K562 (cell line): ENCODE measurements at regions not wholly inside any gene's neighbourhood (a gene's known extent, or its start where the extent isn't known, plus 50 kb on each side); places are given as distances from the start of the nearest gene placed in this dataset.

Source experiments
- ATAC-seq: fragments of 200-7000 bp; cut with Tn5 transposase; 3 replicates; pipeline ENCODE4 v1.9.1; 2020; ENCODE audit warnings: moderate library complexity
- BruUV-seq: library from RNA; stranded (reverse); fragments of 400-500 nt; replicated peaks from 2 replicates; lab custom pipeline; 2021; lab: Mats Ljungman, UMichigan
- CTCF ChIA-PET: fragments of 300-600 bp; formaldehyde crosslinking; extraction: SDS; loops from one replicate; lab custom pipeline; 2021; ENCODE audit warnings: low intra/inter-chr PET ratio; lab: Yijun Ruan, JAX
- POLR2A ChIA-PET: fragments of 300-600, 350-650 bp; sonication (Branson Sonifier 250); formaldehyde crosslinking; extraction: SDS; loops from one replicate; lab custom pipeline; 2021; ENCODE audit warnings: antibody characterized with exemption, inconsistent platforms; lab: Yijun Ruan, JAX
- DNase-seq, 4 experiments: peaks; one replicate each; pipeline versions ENCODE4 v3.0.0 to v3.0.0-alpha.2; 2011 to 2018; ENCODE audit warnings: low spot score in 3 of 4, mixed read lengths in 3 of 4; ENCODE audit errors: extremely low read depth in 1 of 4
- FAIRE-seq: peaks from 2 replicates; lab custom pipeline; 2011; peaks lifted over from hg19 to GRCh38; lab: Jason Lieb, UNC
- H2AFZ ChIP-seq: 2 replicates; pipeline ENCODE4 v1.6.0; 2011; ENCODE audit warnings: low read depth, low read length, control low read depth, inconsistent platforms
- H3K27ac ChIP-seq: fragments of 200-600 bp; 3 replicates; pipeline ENCODE4 v1.8.0; 2011; ENCODE audit warnings: low read depth, mild to moderate bottlenecking, control low read depth, inconsistent platforms, low read length, moderate library complexity, mixed read lengths; ENCODE audit errors: extremely low read depth
- H3K27me3 ChIP-seq, 2 experiments: fragments of 300-600 bp in 1 of 2; 2 replicates in 1 of 2; 3 replicates in 1 of 2; pipeline versions ENCODE4 v1.6.0 to v1.8.0; 2011; ENCODE audit warnings: inconsistent platforms in 2 of 2, low read length in 2 of 2, mild to moderate bottlenecking in 1 of 2, mixed read lengths in 1 of 2, moderate library complexity in 1 of 2; ENCODE audit not compliant: control insufficient read depth in 2 of 2, insufficient read depth in 2 of 2
- H3K36me3 ChIP-seq: fragments of 300-600 bp; 3 replicates; pipeline ENCODE4 v1.8.0; 2011; ENCODE audit warnings: mild to moderate bottlenecking, low read length, inconsistent platforms; ENCODE audit not compliant: control insufficient read depth, insufficient read depth
- H3K4me1 ChIP-seq, 2 experiments: fragments of 200-600 bp in 1 of 2; replicated peaks in 1 of 2; 2 replicates in 1 of 2; 3 replicates in 1 of 2; pipeline versions ENCODE4 v1.5.1 to v1.8.0; 2011; ENCODE audit warnings: inconsistent platforms in 2 of 2, low read length in 2 of 2, mild to moderate bottlenecking in 1 of 2, mixed read lengths in 1 of 2, moderate library complexity in 1 of 2; ENCODE audit not compliant: control insufficient read depth in 2 of 2, insufficient read depth in 2 of 2
- H3K4me2 ChIP-seq: 2 replicates; pipeline ENCODE4 v1.6.1; 2011; ENCODE audit warnings: low read length, control low read depth, inconsistent platforms, mixed read lengths; ENCODE audit not compliant: insufficient read depth
- H3K4me3 ChIP-seq: fragments of 200-600 bp; sonication (generic), shearing (Covaris generic); 2 replicates; pipeline ENCODE4 v1.5.1; 2016; ENCODE audit warnings: control low read depth, inconsistent platforms
- H3K79me2 ChIP-seq: fragments of 200-600 bp; 3 replicates; pipeline ENCODE4 v1.8.0; 2011; ENCODE audit warnings: low read length, inconsistent platforms; ENCODE audit not compliant: control insufficient read depth, insufficient read depth
- H3K9ac ChIP-seq, 2 experiments: 2 replicates each; pipeline versions ENCODE4 v1.6.0 to v1.6.1; 2011; ENCODE audit warnings: low read depth in 2 of 2, low read length in 2 of 2, control low read depth in 1 of 2, inconsistent platforms in 1 of 2, mild to moderate bottlenecking in 1 of 2, mixed read lengths in 1 of 2; ENCODE audit not compliant: insufficient read depth in 1 of 2
- H3K9me1 ChIP-seq: one replicate; pipeline ENCODE4 v1.6.0; 2011; ENCODE audit warnings: inconsistent platforms, mild to moderate bottlenecking, low read length, moderate library complexity; ENCODE audit not compliant: control insufficient read depth, insufficient read depth
- H3K9me3 ChIP-seq: replicated peaks from 2 replicates; pipeline ENCODE4 v1.5.1; 2011; ENCODE audit warnings: low read depth, low read length, inconsistent platforms; ENCODE audit not compliant: control insufficient read depth, insufficient read depth
- H4K20me1 ChIP-seq: replicated peaks from 2 replicates; pipeline ENCODE4 v1.6.1; 2011; ENCODE audit warnings: low read length, inconsistent platforms, mixed read lengths; ENCODE audit not compliant: control insufficient read depth, insufficient read depth
- ARID4B ChIP-seq: sonication (generic); formaldehyde crosslinking; IDR thresholded peaks from 2 replicates; pipeline ENCODE4 v1.8.0; 2022; ENCODE audit warnings: mild to moderate bottlenecking, missing genetic modification reagents
- CBX3 ChIP-seq, 2 experiments: IDR thresholded peaks; 1 replicate in 1 of 2; 2 replicates in 1 of 2; pipeline ENCODE4 v1.6.1; 2012; ENCODE audit warnings: inconsistent platforms in 2 of 2, low read length in 2 of 2, borderline replicate concordance in 1 of 2, control low read depth in 1 of 2
- FOSL1 ChIP-seq: fragments of 200-800 bp; sonication (Bioruptor generic); conservative IDR thresholded peaks from 2 replicates; pipeline ENCODE4 v1.6.1; 2016; ENCODE audit warnings: missing genetic modification characterization, missing compliant biosample characterization
- FOXA1 ChIP-seq: fragments of 450-650 bp; IDR thresholded peaks from 2 replicates; pipeline ENCODE4 v1.6.1; 2016; ENCODE audit warnings: mild to moderate bottlenecking, borderline replicate concordance
- GTF2E2 ChIP-seq: fragments of 200-800 bp; sonication (Bioruptor generic); IDR thresholded peaks from 2 replicates; pipeline ENCODE4 v1.6.1; 2016; ENCODE audit warnings: missing genetic modification characterization, missing compliant biosample characterization
- MTA1 ChIP-seq: fragments of 450-650 bp; IDR thresholded peaks from 2 replicates; pipeline ENCODE4 v1.6.1; 2017; ENCODE audit warnings: borderline replicate concordance
- PTBP1 ChIP-seq: fragments of 200-400 bp; formaldehyde crosslinking; IDR thresholded peaks from 2 replicates; pipeline ENCODE4 v1.6.1; 2017; ENCODE audit warnings: low read depth, low read length
- TSHZ1 ChIP-seq: fragments of 250-450 bp; sonication (Bioruptor Pico); IDR thresholded peaks from 2 replicates; pipeline ENCODE4 v1.4.0; 2020; ENCODE audit warnings: mild to moderate bottlenecking, moderate library complexity
- U2AF1 ChIP-seq: fragments of 200-400 bp; formaldehyde crosslinking; optimal IDR thresholded peaks from 2 replicates; pipeline ENCODE3; 2017; ENCODE audit warnings: mild to moderate bottlenecking, low read depth, low read length, moderate library complexity
- ZNF79 ChIP-seq: fragments of 250-450 bp; sonication (Bioruptor Pico); IDR thresholded peaks from 2 replicates; pipeline ENCODE4 v1.4.0; 2020; ENCODE audit warnings: low read depth, mild to moderate bottlenecking, moderate library complexity
- ZNF830 ChIP-seq: fragments of 250-450 bp; sonication (Bioruptor Pico); IDR thresholded peaks from 2 replicates; pipeline ENCODE4 v1.5.0; 2021; ENCODE audit warnings: mild to moderate bottlenecking
- WGBS: fragments of 100-300 bp; shearing (Covaris generic); methylation state at CpG from one replicate; pipeline ENCODE4 v1.1.6; 2016; ENCODE audit warnings: low coverage, mixed read lengths; ENCODE audit not compliant: insufficient coverage; ENCODE audit errors: missing lambda C conversion rate; 5-methylcytosine and 5-hydroxymethylcytosine counted together
- in situ Hi-C: fragments of 300-500 bp; cut with MboI; formaldehyde crosslinking; loops from 4 replicates; pipeline ENCODE4 v1.15.0; 2018; ENCODE audit warnings: inconsistent platforms, mixed read lengths
- intact Hi-C: fragments of 100-400 bp; cut with micrococcal nuclease; formaldehyde crosslinking; loops from 2 replicates; pipeline ENCODE4 v1.14.2; 2022

GRCh38 chr12:127412866-127413265 is 854.1 kb upstream of the TMEM132C start:
- WGBS: 1% methylated on average over 4 of the region's 4 CpGs
- H3K9me3 ChIP-seq: no peaks in the 10 kb centered on the region
- no peak overlapping the region for H3K9ac ChIP-seq
- H3K79me2 ChIP-seq: no peaks in the 10 kb centered on the region
- no peaks in the 10 kb centered on the region for H3K4me1 ChIP-seq
- ChIA-PET POLR2A (no interaction called here), CTCF (no interaction called here)
- no peaks in the 10 kb centered on the region for H3K36me3 ChIP-seq
- ATAC-seq (no peak), DNase-seq (no peak)
- no TSS peak for BruUV-seq
- H3K4me2 ChIP-seq: no peak overlapping the region
- H4K20me1 ChIP-seq: no peaks in the 10 kb centered on the region
- TF ChIP-seq FOXA1 (no peak), ARID4B (CRISPR knock-in tag) (no peak), PTBP1 (no peak), TSHZ1 (CRISPR knock-in tag) (no peak), CBX3 (IDR thresholded peaks at IDR 0.05; ENCODE audit: borderline replicate concordance in 1 of 2, low read length in 2 of 2) (no peak), ZNF830 (no peak), GTF2E2 (tag) (no peak), MTA1 (no peak), ZNF79 (CRISPR knock-in tag) (no peak), U2AF1 (no peak), FOSL1 (tag) (no peak)
- TF ChIP-seq, all 486 proteins: peak for 0
- in situ Hi-C loops (no loop called here), intact Hi-C loops (no loop called here)
- Histone ChIP-seq H2AFZ (no peak overlapping the region), H3K9me1 (no peaks in the 10 kb centered on the region), H3K27ac (no peak overlapping the region), H3K4me3 (no peak overlapping the region), H3K27me3 (no peaks in the 10 kb centered on the region)
- FAIRE-seq: no peak
